Stimulated activated CD4-positive, alpha-beta T cell treated with anti-CD3 and anti-CD28 coated beads, TNF-alpha, amount 100 ng/mL, for 24 hours (primary cell): ENCODE measurements at regions not wholly inside any gene's neighbourhood (a gene's known extent, or its start where the extent isn't known, plus 50 kb on each side); places are given as distances from the start of the nearest gene placed in this dataset.

Experiments
- DNase-seq, 3 experiments: peaks; one replicate each; pipeline ENCODE4 v3.0.0-alpha.2; 2020; ENCODE audit warnings: low read depth in 3 of 3

DNA sequence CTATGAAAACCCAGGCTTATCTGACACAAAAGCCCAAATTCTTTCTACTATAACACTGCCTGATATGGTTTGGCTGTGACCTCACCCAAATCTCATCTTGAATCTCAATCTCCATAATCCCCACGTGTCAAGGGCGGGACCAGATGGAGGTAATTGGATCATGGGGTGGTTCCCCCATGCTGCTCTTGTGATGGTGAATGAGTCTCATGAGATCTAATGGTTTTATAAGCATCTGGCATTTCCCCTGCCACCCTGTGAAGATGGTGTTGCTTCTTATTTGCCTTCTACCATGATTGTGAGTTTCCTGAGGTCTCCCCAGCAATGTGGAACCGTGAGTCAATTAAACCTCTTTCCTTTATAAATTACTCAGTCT, 123.3 kb upstream of the USP24 start:
- DNase-seq: no peak

DNA sequence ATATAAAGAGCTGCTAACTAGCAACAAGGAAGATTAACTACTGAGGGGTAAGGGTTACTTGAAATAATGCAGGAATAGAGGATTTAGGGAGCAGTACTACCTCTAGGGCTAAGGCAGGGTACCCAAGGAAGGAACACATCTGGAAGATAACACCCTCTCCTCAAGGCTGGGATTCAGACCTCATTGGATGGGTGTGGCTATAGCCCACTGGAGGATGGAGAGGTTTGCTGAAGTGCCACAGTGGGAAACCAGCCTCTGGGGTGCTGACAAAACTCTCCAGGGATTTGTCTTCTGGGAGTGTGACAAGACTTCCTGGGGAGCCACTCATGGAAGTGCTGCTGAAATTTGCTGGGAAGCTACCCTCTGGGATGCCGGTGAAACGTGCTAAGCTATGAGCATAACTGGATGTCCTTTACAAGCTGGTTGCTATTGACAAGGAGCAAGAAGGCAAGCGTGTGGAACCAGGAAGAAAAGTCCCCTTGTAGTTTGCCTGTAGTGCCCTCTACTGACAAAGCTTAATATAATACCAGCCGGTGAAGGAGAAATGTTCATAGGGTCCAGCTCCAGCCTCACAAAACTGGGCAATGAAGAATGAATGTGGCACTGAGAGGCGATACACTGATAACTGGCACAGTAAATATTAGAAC, 122.8 kb upstream of the USP24 start:
- DNase-seq: no peak

- DNase-seq: no peak
Observed at GRCh38 chr1:55334797-55335196, 119.6 kb upstream of the USP24 start.

GRCh38 chr1:55334160-55334559, 119.0 kb upstream of the USP24 start:
- DNase-seq: no peak

DNA sequence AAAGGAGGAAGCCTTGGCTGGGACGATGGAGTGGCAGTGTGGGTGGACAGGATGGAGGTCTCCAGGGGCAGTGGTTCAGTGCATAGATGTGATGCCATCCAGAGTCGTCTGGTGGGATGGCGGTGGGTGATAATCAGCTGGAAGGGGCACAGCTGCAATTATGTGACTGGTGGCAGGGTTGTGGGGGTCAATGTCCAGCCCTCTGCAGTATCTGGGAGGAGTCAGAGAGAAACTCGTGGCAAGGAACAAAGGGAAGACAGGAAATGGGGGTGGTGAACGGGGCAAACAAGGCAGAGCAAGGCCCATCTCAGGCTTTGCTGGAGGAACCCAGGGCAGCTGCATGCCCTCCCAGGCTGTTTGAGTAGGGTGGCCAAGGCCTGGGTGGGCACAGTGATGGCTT, 118.3 kb upstream of the USP24 start:
- DNase-seq: no peak

- no peak for DNase-seq
Observed at GRCh38 chr1:55331351-55331750, 116.2 kb upstream of the USP24 start.

GRCh38 chr1:55329808-55330432, 114.8 kb upstream of the USP24 start:
- no peak for DNase-seq

GRCh38 chr1:55329091-55329490, 113.9 kb upstream of the USP24 start:
- no peak for DNase-seq

GRCh38 chr1:55326496-55327243, 111.5 kb upstream of the USP24 start:
- no peak for DNase-seq

GRCh38 chr1:55323760-55324159, 108.6 kb upstream of the USP24 start:
- no peak for DNase-seq

- no peak for DNase-seq
Observed at GRCh38 chr1:55322842-55323241, 107.7 kb upstream of the USP24 start.

DNA sequence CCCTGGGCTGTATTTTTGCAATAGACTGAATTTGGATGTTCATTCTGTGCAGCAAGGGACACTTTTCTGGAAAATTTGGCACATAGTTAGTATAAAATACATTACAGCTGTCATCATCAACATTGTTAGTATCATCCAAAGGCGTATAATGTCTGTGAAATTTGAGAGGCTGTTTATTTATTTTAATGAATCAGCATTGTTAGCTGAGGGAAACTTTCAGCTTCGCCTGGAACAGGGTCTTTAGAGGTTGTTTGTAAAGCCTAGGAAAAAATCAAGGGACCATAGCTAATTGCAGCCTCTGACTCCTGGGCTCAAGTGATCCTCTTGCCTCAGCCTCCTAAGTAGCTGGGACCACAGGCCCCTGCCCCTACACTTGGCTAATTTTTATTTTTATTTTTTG, 106.8 kb upstream of the USP24 start:
- no peak for DNase-seq

DNA sequence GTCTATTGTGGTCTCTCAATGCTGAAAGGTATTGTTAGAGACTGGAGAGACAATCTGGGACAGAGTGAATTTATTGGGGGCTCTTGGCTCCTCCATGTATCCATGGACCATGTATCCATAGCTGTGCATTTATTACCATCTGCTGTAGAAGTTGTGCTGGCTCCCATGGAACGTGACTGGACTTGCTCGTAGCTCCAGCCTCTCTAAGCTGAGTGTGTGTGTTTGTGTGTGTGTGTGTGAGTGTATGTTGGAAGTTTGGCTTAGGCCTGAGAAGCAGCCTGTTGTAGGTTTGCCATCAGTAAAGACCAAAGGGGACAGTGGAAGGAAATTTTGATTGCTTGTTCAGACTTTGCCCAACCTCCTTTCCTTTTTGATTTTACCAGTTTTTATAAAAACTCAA, 105.7 kb upstream of the USP24 start:
- DNase-seq: no peak

DNA sequence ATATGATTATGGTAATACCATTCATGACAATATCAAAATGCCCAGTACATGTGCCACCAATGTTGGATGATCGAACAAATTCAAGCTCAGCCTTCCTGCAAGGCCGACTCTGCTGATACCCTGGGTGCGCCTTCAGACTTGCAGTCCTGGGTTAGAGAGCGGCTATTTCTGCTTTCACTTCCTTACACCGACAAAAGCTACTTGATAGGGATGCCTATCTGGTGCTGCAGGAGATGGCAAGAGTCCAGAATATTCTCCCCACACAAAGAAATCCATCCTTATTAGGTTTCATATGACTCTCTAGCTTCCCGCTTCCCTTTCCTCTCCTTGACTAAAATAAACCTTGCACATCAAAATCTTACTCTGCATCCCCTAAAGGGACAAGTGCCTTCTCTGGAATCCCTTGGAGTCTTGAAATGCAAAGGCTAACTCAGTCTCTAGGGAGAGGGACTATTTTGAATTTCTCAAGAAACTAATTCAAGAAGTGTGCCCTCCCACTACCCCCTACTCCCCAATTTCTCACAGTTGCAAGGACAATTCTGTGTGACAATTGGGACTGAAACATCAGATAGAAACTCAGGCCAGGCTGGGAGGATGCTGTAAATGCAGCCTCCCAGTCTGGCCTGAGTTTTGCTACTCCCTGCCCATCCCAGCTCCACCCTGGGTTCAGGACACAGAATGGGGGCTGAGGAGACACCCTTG, 103.1 kb upstream of the USP24 start:
- DNase-seq: no peak

DNA sequence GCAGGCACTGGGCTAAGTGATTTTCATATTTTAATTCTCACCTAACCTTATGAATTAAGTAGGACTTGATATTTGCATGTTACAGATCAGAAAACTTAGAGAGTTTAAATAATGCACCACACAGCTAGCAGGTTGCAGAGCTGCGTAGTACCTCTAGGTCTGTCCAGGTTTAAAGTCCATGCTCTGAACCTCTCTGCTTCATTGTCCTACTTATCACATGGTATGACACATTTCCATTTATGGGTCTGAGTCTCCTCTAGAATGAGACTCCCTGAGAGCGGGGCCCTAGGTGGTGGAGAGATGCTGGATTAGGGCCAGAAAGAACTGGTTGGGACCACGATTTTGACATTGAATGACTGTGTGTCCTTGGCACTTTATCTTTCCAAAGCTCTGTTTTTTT, 102.5 kb upstream of the USP24 start:
- DNase-seq: no peak

- no peak for DNase-seq
Observed at GRCh38 chr1:55316947-55317662, 101.9 kb upstream of the USP24 start.

GRCh38 chr1:55316502-55316901, 101.3 kb upstream of the USP24 start:
- DNase-seq: no peak

GRCh38 chr1:55315552-55315951, 100.4 kb upstream of the USP24 start:
- no peak for DNase-seq

DNA sequence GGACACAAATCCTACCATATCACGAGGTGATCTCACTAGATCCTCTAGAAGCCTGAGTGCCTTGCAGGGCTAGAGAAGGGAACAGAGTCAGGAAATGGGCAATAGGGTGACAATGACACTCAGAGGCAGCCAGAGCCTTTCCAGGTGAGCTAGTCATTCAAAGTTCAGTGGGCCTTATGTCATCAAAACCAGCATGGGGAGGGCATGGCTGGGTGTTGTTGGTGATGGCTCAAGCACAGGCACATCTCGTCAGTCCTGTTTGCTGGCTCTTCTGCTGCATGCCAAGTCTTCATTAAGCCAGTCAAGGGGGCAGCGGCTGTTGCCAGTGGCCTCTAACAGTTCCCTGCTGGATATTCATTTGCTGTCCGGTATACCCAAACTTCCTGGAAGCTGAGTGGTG, 99.6 kb upstream of the USP24 start:
- no peak for DNase-seq

DNA sequence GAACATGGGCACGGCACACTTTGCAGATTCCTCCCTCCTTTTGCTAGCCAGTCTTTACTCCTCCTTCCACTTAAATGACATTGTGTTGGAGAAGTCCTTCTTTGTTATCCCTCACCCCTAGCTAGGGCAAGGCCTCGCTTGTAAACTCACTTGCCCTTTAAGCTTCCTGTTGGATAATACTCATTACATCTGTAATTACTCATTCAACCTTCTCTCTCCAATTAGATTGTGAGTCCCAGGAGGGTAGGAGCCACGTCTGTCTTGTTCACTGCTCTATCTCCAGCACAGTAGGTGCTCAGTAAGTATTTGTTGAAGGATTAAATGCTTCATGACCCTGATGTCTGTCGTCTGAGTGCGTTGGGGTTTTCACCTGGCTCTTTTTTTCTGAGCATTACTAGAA, 98.7 kb upstream of the USP24 start:
- DNase-seq: no peak

GRCh38 chr1:55311979-55312378, 96.8 kb upstream of the USP24 start:
- DNase-seq: no peak

- DNase-seq: no peak
Observed at GRCh38 chr1:55311057-55311641, 96.0 kb upstream of the USP24 start.
